ENCODE measurements at regions not wholly inside any gene's neighbourhood (a gene's known extent, or its start where the extent isn't known, plus 50 kb on each side); places are given as distances from the start of the nearest gene placed in this dataset.
"Not testable (repeated sequence)": the region's sequence is repeated elsewhere in the genome, so short reads cannot be mapped to it uniquely, and the experiment has no call there.

DNA sequence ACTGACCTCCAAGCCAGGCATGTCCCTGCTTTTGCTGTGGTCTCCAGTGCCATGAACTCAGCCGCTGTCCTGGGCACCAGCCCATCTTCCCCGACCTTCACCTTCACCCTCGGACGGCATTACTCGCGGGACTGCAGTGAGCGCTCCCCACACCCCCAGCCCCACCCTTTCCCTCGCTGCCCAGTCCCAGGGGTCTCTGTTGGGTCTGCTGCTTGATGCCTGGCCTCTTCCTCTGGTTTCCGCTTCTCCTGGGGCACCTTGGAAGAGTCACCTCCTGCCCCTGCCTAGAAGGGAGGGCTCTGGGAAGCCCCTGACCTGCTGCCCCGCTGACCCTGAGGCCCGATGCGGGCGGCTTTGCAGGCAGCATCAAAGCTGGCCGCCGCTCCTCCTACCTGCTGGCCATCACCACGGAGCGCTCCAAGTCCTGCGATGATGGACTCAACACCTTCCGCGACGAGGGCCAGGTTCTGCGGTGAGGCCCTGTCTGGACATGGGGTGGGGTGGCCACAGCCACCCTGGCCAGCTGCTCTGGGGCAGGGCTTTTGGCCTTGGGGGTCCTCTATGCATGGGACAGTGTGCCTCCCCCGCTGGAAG is 102.3 kb downstream of the ZNF267 start:
- H3K4me3 ChIP-seq (ENCODE audit: low read depth, low read length); DNase-seq (ENCODE audit: low read depth): not testable (repeated sequence)

DNA sequence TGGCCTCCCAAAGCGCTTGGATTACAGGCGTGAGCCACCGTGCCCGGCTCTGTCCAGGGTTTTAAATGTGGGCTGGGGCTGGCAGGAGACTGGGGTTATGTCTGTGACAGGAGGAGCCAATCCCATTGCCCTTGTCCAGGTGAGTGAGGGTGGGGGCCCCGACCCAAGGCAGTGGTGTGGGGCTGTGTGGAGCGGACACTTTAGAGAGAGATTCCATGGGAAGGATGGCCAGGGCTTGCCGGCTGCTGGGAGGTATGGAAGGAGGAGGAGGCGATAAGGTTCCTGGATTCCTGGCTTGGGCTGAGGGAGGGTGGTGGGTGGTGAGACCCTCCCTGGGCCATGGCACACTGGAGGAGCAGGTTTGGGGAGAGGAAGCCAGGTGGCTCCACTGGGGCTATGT is 104.9 kb downstream of the ZNF267 start:
- not testable (repeated sequence) for H3K4me3 ChIP-seq (ENCODE audit: low read depth, low read length); DNase-seq (ENCODE audit: low read depth)

DNA sequence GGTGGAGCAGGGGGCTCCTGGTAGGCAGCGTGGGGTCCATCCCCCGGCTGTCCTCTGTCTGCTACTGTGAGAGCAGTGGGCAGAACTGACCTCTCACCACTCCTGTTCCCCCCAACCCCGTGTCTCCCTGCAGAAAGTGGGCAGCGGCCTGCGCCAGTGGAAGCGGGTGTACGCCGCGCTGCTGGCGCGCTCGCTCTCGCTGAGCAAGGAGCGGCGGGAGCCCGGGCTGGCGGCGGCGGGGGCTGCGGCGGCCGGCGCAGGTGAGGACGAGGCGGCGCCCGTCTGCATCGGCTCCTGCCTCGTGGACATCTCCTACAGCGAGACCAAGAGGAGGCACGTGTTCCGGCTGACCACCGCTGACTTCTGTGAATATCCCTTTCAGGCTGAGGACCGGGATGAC is 108.1 kb downstream of the ZNF267 start:
- not testable (repeated sequence) for H3K4me3 ChIP-seq (ENCODE audit: low read depth, low read length); DNase-seq (ENCODE audit: low read depth)

DNA sequence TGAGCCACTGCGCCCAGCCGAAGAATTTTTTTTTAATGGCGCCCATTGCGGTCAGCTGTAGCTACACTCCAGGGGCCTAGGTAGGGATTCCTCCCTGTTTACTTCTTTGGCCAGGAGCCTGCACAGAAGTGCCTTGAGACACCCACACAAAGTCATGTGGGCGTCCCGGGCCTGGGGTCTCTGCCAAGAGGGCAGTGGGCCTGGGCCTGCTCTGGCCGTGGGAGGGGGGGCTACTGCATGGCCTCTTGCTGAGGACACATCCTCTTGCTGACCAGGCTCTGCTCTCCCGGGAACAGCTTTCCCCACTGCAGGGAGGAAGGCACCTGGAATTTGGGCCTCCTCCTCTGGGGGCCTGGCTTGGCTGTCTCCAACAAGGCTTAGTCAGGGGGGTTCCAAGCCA is 109.4 kb downstream of the ZNF267 start:
- H3K4me3 ChIP-seq (ENCODE audit: low read depth, low read length); DNase-seq (ENCODE audit: low read depth): not testable (repeated sequence)

DNA sequence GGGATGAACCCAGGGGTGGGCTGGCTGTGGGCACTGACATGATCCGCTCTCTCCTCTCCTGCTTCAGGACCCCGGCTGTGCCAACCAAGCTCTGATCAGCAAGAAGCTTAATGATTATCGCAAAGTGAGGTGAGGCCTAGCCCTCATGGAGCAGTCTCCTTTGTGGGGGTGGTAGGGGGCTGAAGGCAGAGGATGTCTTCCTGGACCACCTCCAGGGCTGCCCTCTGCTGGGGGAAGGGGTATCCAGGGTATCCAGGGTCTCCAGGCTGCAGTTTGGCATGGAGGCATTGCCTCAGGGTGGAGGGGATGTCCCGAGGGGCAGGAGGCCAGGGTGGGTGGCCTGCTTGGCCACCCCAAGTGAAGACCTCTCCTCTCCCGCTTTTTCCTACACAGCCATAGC is 110.1 kb downstream of the ZNF267 start:
- DNase-seq (ENCODE audit: low read depth); H3K4me3 ChIP-seq (ENCODE audit: low read depth, low read length): not testable (repeated sequence)

DNA sequence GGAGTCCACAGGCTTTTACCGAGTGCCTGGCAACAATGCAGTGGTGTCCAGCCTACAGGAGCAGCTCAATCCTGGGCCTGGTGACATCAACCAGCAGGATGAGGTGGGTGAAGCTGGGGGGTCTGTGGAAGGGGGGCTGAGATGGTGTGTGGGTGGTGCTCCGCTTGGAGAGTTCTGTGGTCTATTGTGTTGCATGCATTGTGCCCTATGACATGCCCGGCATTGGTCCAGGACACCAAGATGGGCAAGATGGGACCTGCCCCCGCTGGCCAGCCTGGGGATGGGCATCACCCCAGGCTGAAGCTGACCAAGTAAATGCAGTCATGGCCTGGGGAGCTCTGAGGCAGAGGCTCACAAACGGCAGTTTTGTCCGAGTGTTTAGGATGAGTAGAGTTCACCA is 113.3 kb downstream of the ZNF267 start:
- not testable (repeated sequence) for DNase-seq (ENCODE audit: low read depth); H3K4me3 ChIP-seq (ENCODE audit: low read depth, low read length)

DNA sequence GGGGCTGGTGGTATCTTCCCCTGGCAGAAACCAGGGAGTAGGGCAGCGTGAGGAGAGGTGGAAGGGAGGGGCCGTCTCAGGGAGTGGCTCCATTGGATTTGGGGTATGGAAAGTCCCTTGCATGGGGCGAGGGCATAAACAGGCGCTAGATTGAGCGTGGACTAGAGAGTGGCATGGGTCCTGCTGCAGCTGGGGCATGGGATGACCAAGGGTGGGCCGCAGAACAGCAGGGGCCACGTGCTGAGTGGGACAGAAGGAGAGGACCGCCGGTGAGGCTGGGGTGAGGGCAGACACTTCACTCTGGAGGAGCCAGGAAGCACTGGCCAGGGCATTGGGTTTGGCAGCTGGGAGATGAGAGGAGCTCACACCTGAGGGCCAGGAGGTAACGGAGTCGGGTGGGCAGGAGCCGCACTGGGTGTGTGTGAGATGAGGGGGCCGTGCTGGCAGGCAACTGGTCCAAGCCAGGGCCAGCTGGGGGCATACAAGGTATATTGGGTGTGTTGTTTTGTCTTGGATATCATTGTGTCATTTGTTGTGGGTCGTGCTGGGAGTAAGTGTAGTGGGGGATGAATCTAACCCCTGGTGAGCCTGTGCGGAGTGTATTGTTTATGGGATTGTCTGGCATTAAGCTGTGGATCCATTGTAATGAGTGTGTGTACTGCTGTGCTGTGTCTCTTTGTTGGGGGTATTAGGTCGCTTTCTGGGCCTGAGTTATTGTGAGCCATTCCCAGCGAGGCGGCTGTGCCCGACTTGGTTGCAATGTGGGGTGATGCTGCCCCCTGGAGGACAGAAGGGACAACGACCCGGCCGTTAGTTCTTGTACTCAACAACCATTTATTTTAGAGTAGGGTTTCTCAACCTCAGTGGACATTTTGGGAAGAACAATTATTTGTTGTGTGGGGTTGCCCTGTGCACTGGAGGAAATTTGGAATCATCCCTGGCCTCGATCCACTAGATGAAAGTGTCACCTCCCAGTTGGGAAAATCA is 115.3 kb downstream of the ZNF267 start:
- DNase-seq (ENCODE audit: low read depth); H3K4me3 ChIP-seq (ENCODE audit: low read depth, low read length): not testable (repeated sequence)

DNA sequence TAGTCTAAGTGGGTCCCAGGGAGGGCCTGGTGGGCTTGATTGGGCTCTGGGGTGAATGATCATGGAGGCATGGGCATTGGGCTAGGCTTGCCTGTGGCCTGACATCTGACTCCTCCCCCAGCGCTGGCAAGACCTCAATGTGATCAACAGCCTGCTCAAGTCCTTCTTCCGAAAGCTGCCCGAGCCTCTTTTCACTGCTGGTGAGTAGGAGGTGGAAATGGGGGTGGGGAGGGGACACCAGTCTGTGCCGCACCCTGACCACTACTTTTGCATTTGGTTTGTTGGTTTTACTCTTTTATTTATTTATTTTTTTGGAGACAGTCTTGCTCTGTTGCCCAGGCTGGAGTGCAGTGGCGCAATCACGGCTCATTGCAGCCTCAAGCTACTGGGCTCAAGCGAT is 116.7 kb downstream of the ZNF267 start:
- DNase-seq (ENCODE audit: low read depth) = peak; percentile 1

DNA sequence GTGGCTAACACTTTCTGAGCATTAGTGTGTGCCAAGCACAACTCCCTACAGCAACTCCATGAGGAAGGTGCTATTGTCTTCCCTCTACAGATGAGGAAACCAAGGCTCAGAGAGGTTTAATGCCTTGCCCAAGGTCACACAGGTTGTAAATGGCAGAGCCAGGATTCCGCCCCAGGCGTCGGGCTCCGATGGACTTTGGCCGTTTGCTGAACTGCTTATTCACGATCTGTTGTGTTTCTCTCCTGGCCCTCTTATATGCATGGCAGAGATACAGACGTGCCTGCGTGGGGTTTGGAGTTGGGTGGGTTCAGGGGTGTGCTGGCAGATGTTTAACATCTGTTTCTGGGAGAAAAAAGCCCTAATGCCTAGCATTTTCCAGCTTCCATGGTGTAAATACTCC is 117.4 kb downstream of the ZNF267 start:
- DNase-seq (ENCODE audit: low read depth); H3K4me3 ChIP-seq (ENCODE audit: low read depth, low read length): not testable (repeated sequence)

More for the DNA sequence above, 116.7 kb downstream of the ZNF267 start:
- H3K4me3 ChIP-seq (ENCODE audit: low read depth, low read length) = not testable (repeated sequence)

DNA sequence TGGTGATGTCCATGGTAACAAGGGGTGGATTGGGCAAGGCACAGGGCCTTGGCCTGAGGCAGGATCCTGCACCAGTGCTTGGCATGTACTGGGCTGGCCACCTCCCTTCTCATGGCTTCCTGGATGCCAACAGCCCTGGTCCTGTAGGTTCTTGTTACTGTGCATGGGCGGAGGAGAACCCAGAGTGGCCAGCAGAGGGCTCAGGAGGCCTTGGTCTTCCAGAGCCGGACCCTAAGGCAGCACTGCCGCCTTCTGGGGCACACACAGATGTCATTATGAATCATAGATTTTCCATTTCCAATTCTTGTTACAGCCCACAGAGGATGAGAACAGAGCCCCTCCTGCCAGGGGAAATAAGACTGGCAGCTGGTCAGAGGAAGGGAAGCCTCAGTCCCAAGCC is 122.7 kb downstream of the ZNF267 start:
- not testable (repeated sequence) for DNase-seq (ENCODE audit: low read depth)

DNA sequence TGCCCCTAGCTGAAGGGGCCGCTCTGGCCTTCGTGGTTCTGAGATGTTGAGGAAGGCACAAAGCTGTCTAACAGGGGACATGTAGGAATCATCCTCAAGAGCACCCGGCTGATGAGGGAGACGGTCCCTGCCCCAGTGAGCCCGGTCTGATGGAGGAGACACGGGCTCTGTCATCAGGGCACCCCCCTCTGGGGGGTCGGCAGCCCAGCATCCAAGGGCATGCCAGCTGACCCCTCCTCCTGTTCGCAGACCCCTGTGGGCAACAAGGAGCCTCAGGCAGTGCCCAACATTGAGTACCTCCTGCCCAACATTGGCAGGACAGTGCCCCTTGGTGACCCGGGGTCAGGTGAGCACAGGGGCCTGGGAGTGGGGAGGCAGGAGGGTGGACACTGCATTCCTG is 128.9 kb downstream of the ZNF267 start:
- H3K4me3 ChIP-seq (ENCODE audit: low read depth, low read length); DNase-seq (ENCODE audit: low read depth): not testable (repeated sequence)

More for the DNA sequence above, 122.7 kb downstream of the ZNF267 start:
- not testable (repeated sequence) for H3K4me3 ChIP-seq (ENCODE audit: low read depth, low read length)

DNA sequence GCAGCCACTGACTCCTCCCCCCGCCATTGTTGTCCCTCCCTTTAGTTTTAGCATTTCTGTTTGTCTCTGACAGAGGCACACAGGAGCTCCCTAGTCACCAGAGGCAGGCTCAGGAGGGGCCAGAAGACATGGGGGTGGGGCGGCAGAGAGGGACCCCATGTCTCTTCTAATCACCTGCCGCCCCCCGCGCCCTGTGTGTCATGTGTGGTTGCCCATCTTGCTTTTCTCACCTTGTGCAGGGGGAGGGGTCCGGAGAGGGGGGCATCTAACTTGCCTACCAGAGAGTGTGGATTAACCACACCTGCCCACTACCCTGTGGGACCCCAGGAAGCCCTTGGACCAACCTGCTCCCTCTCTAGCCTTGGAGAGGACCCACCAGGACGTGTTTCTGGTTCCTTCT is 130.2 kb downstream of the ZNF267 start:
- not testable (repeated sequence) for DNase-seq (ENCODE audit: low read depth); H3K4me3 ChIP-seq (ENCODE audit: low read depth, low read length)

DNA sequence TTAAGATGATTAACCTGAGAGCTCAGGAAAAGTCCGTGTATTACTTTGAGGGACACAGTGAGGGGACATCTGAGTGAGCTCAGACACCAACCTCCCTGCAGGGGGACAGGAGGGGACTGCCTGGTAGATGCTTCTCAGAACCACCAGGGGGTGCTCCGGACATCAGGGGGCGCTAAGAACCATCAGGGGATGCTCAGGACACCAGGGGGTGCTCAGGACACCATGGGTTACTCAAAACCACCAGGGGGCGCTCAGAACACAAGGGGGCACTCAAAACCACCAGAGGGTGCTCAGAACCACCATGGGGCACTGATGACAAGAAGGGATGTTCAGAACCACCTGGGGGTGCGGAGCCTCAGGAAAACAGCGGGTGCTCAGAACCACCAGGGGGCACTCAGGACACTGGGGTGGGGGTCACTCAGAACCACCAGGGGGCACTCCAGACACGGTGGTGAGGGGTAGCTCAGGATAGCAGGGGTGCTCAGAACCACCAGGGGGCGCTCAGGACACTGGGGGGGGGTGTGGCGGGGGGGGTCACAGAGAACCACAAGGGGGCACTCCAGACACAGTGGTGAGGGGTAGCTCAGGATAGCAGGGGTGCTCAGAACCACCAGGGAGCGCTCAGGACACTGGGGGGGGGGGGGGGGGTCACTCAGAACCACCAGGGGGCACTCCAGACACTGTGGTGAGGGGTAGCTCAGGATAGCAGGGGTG is 165.3 kb downstream of the ZNF267 start:
- peak; percentile 5 for DNase-seq (ENCODE audit: low read depth)
- H3K4me3 ChIP-seq (ENCODE audit: low read depth, low read length) = not testable (repeated sequence)

DNA sequence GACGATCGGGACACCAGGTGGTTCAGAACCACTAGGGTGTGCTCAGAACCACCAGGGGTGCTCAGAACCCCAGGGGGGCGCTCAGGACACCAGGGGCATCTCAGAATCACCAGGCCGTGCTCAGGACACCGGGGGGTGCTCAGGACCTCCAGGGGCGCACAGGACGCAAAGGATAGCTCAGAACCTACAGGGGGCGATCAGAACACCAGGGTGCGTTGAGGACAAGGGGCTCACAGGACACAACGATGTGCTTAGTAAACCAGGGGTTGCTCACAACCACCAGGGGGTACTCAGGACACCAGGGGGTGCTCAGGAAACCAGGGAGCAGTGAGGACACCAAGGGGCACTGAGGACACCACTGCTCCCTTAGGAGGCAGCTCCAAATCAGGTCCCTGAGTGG is 166.3 kb downstream of the ZNF267 start:
- DNase-seq (ENCODE audit: low read depth); H3K4me3 ChIP-seq (ENCODE audit: low read depth, low read length): not testable (repeated sequence)

DNA sequence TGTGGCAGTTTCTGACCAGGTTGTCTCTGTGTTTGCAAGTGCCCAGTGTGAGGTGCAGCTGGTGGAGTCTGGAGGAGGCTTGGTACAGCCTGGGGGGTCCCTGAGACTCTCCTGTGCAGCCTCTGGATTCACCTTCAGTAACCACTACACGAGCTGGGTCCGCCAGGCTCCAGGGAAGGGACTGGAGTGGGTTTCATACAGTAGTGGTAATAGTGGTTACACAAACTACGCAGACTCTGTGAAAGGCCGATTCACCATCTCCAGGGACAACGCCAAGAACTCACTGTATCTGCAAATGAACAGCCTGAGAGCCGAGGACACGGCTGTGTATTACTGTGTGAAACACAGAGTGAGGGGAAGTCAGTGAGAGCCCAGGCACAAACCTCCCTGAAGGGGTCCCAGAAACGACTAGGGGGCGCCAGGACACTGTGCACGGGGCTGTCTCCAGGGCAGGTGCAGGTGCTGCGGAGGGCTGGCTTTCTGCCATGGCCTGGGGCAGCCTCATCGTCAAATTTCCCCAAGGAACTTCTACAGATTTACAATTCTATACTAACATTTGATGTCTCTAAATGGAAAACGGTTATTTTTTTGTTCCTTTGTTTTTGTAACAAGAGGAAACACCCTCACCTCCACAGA is 187.0 kb upstream of the TP53TG3D start:
- DNase-seq (ENCODE audit: low read depth) = not testable (repeated sequence)

DNA sequence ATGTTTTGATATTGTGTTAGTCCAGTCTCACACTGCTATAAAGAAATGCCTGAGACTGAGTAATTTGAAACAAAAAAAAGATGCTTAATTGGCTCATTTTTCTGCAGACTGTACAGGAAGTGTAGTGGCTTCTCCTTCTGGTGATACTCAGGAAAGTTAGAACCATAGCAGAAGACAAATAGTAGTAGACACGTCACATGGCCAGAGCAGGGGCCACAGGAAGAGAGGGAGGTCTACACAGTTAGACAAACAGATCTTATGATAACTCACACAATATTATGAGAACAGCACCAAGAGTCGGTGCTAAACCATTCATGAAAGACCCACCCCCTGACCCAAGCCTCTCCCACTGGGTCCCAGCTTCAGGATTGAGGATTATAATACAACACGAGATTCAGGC is 181.5 kb upstream of the TP53TG3D start:
- not testable (repeated sequence) for DNase-seq (ENCODE audit: low read depth); H3K4me3 ChIP-seq (ENCODE audit: low read depth, low read length)

More for the DNA sequence above, 187.0 kb upstream of the TP53TG3D start:
- not testable (repeated sequence) for H3K4me3 ChIP-seq (ENCODE audit: low read depth, low read length)

DNA sequence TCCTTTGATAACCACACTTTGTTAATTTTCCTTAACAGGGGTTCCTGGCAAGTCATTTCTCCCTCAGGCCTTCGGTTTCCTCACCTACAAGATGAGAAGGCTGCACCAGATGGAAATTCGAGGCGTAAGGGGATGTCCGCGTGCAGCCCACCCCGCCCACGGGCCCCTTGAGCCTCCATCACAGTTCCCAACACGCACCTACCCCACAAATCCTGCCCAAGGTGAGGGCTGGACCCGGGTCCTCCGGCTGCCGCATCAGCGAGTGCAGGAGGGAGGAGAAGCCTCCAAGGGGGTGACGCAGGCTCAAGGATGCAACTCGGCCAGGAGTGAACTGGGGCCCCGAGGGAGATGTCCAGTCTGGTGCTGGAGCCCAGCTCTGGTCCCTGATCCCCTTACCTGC is 169.2 kb upstream of the TP53TG3D start:
- H3K4me3 ChIP-seq (ENCODE audit: low read depth, low read length); DNase-seq (ENCODE audit: low read depth): not testable (repeated sequence)

DNA sequence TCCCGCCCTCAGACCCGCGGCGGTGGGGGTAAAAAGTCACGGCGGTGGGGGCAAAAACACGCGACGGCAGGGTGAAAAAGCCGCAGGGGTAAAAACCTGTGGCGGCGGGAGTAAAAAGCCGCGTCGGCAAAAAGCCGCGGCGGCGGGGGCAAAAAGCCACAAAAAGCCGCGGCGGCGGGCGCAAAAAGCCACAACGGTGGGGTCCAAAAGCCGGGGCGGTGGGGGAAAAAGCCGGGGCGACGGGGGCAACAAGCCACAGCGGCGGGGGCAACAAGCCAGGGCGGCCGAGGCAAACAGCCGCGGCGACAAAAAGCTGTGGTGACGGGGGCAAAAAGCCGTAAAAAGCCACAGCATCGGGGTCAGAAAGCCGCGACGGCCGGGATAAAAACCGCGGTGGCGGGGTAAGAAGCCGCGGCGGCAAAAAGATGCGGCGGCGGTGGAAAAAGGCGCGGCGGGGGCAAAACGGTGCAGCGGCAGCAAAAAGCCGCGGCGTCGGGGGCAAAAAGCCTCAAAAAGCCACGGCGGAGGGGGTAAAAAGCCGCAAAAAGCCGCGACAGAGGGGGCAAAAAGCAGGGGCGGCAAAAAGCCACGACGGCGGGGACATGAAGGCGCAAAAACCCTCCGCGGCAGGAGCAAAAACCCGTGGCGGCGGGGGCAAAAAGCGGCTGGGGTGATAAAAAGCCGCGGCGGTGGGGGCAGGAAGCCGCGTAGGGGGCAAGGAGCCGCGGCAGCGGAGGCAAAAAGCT is 168.3 kb upstream of the TP53TG3D start:
- peak overlapping the region; percentile 15; the same call in 1 of the 2 replicates for H3K4me3 ChIP-seq (ENCODE audit: low read depth, low read length)
- DNase-seq (ENCODE audit: low read depth) = not testable (repeated sequence)

All from GM12865 (cell line).